HG03457 (cell line): ENCODE measurements at regions not wholly inside any gene's neighbourhood (a gene's known extent, or its start where the extent isn't known, plus 50 kb on each side); places are given as distances from the start of the nearest gene placed in this dataset.

Experiments used
- ATAC-seq: cut with Tn5 transposase; IDR thresholded peaks from one replicate; pipeline ENCODE4 v1.9.1; 2021; ENCODE audit warnings: moderate number of reproducible peaks; ENCODE audit not compliant: unreplicated experiment

DNA sequence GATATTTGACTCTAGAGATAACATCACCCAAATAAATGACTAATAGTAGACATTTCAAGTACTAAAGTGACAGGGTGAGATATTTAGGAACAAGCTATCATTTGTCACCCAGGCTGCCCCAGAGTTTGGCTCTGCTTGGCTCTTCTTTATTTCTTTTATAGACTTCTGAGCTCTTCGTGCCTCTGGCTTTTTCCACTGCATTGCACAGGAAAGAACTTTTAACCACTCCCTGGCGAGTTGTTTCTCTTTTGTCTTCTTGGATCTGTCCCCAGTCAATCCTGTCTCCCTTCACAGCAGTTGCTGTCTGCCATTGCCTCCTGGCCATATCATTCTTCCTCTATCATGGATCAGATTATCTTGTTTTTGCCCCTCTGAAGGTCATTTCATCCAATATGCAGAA is 339.2 kb upstream of the DCBLD2 start:
- no peak for ATAC-seq

DNA sequence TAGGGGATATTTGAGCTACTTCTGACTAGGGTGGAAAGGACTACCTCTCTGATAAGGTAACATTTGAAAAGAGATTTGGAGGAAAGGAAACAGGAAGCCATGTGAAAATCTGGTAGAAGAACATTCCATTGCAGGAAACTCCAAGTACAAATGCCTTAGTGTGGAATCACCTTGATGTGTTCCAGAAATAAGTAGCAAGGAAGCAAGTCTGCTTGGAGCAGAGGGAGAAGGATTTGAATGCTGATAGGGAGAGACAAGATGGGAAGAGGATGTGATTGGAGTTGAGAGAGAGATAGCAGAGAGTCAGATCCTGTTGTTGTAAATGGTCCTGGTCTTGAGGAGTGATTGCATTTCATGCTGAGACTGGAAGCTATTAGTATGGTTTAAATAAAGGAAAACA is 335.1 kb upstream of the DCBLD2 start:
- no peak for ATAC-seq

DNA sequence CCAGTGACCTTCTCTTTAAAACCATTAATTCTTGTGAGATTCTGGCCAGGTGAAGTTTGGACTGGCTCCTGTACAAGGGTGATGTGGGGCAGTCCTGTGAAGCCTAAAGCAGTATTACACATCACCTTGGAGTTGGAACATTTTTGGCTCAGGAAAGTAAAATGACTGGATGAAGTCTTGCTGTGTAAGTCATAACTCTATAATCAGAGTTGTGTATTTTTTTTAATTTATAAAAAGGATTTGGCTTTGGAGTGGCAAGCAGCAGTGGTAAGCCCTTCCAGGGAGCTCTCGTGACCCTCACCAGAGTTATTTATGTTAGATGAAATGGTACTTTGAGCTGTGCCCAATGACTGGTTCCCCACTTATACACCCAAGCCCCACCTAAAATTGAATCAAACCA is 331.2 kb upstream of the DCBLD2 start:
- no peak for ATAC-seq

DNA sequence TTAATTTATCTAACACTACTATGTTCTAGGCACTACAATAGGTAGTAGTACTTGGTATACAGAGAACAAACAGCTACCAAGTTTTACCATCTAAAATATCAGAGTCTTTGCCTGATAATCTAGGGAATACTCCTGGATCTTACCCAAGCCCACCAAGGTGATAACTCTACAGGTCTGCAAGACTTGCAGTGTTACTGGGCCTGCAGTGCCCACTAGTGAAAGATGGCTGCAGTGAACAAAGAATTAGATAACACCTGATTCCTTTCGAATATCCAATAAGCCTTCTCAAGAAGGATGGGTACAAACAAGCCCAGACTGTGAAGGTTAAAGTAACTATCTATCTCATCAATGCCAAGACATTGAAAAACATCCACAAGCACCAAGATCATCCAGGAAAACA is 317.0 kb upstream of the DCBLD2 start:
- ATAC-seq: no peak

DNA sequence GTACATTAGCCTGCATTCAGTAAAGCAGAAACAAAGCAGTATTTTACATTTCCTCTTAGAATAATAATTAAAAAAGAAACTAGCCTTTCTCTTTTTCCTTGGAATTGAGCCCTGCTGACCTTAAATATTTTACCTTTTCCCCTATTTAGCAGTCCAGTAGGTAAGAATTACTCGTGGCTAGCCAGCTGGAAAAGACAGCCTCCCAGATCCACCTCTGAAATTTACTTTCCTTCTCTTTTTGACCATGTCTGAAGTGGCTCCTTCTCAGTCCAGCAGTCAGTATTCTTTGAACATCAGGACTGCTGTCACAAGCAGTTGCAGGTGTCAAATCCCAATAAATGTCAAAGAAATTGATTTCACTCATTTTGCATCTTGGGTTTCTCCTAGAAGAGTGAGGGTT is 311.5 kb upstream of the DCBLD2 start:
- ATAC-seq: no peak

DNA sequence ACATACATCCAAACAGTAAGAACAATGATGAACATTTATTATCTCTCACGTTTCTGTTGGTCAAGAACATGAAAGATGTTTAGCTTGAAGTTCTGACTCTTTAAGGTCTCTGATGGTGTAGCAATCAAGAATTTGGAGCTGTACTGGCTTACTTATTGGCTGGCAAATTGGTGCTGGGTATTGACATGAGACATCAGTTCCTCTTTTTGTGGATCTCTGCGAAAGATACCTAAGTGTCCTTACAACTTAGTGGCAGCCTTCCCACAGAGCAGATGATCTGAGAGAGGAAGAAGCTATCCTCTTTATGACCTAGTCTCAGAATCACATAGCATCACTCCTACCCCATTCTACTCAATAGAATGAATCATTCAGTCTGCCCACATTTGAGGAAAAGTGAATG is 309.8 kb upstream of the DCBLD2 start:
- no peak for ATAC-seq

DNA sequence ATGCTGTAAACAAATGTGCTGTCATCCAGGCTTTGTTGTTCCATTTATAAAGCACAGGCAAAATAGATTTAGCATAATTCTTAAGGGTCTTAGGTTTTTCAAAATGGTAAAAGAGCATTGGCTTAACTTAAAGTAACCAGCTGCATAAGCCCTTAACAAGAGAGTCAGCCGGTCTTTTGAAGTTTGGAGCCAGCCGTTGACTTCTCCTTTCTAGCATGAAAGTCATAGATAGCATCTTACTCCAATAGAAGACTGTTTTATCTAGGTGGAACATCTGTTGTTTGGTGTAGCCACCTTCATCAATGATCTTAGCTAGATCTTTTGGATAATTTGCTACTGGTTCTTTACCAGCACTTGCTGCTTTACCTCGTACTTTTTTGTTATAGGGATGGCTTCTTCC is 297.5 kb upstream of the DCBLD2 start:
- ATAC-seq: no peak

DNA sequence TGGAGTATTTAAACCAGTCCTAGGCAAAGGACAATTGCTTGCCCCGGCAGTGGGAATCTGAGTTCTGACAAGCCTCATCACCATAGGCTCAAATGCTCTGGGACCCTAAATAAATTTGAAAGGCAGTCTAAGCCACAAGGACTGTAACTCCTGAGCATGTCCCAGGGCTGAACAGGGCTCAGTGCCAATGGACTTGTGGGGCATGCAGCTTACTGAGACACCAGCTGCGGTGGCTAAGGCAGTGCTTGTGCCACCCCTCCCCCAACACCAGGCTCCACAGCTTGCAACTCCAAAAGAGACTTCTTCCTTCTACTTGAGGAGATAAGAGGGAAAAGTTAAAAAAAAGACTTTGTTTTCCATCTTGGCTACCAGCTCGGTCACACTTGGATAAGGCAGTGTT is 289.7 kb upstream of the DCBLD2 start:
- no peak for ATAC-seq

DNA sequence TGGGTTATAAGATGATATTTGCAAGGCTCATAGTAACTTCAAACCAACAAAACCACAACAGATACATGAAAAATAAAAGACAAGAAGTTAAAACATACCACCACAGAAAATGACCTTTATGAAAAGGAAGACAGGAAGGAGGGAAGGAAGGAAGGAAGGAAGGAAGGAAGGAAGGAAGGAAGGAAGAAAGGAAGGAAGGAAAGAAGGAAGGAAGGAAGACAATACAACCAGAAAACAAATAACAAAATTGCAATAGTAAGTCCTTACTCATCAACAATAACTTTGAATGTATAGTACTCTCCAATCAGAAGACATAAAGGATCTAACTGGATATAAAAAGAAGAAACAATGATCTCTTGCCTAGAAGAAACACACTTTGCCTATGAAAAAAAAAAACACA is 287.4 kb upstream of the DCBLD2 start:
- no peak for ATAC-seq

DNA sequence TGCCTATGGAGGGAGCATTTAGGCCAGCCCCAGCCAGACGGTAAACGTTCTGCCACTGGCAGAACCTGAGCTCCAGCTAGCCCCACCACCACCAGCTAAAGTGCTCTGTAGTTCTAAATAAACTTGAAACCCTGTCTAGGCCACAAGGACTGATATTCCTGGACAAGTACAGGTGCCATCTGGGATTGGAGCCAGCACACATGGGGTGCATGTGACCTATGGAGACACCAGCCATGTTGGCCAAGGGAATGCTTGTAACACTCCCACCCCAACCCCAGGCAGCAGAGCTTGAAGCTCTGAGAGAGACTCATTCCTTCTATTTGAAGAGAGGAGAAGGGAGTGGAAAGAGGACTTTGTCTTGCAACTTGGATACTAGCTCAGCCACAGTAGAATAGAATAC is 284.5 kb upstream of the DCBLD2 start:
- no peak for ATAC-seq

DNA sequence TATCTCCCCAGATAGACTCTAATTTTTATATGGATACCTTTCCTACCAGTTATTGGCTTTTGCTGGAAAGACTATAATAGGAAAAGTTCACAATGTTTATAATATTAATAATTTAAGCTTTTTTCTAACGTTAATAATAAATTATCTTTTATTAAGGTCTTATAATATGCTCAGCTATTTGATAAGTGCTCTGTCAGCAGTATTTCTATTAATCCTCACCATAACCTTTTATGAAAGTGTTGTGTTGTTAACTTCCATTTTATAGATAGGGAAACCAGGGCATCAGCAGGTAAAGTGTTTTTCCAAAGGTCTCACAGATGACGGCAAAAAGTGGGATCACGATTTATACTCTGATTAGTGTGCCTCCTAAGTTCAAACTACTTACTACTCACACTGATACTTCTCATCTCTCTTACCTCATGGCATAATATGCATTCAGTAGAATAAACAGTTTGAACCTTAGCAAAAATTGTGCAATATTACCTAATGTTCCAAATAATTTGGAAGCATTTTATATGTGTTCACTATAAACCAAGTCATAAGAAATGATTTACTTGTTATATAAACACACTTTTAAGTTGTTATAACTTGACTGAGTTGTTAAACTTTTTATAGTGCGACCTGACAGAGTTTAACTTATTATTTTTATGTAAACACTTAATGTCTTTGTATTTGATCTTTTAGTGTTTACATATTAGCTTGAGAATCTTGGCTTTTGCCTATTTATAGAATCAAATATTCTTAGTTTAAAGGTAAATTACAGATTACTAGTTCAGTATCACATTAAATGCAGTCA is 274.9 kb upstream of the DCBLD2 start:
- ATAC-seq: no peak

DNA sequence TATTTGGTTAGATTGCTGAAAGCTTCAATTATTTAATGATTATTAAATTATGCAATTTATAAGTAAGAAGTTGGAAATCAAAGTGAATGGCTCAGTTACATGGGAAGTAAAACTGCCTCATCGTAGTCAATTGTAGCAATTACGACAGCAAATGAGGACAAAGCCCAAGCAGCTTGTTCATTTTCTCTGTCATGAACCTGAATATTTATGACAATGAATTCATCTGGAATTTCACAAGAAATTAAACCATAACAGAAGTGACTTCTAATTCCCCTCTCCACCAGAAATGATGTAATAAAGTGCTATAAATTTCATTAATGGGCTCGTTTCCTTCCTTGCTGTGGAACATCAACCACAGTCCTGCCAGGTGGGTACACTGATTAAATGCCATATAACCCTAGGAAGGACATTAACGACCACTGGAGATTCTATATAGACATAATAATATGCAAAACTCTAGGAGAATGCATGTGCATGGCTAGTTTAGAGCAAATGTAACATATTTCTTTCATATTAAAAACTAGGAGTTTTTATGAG is 273.8 kb upstream of the DCBLD2 start:
- no peak for ATAC-seq

DNA sequence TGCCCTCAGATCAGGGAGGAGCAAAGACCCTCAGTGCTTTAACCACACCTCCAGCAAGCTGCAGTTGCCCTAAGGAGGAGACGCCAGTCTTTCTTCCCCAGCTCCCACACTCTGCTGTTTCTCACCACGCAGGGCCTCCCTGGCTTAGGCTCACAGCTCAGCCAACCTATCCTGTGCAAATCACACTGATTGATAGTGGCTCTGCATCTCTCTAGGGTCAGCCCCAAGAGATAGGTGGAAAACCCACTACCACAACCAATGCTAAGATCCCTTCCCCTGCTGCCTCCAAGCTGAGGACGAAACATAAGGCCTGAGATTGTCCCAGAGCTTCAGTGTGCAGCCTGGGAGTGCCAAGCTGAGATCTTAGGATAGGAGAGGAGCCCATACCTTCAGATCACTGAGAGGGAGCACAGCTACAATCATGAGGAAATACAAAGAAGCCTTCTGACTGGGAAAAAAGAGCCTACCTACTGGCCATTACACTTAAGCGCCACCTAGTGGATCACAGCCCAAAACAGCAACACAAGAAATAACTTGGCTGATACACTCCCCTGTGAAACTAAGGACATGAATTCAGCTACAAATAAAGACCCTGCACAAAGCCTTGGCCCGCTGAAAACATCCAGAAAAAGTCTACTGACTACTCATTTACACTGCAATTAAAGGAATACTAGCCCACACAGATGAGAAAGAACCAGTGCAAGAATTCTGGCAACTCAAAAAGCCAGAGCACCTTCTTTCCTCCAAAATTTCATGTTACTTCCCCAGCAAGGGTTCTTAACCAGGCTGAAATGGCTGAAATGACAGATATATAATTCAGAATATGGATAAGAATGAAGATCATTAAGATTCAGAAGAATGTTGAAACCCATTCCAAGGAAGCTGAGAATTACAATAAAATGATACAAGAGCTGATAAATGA is 271.5 kb upstream of the DCBLD2 start:
- ATAC-seq: no peak

DNA sequence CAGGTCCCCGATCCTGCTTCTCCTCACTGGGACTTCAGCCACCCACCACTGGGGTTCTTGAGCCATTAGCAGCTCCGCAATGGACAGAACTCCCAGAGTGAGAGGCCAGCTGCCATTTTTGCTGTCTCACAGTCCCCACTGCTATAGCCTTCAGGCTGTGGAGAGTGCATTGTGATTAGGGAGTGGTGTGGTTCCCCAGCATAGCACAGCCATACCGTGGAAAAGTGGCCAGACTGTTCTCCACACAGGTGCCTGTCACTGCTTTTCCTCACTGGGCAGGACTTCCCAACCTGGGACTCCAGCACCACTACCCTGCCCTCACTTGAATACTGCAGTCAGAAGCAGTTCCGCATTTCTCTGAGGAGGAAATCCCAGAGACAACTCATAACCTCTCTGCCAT is 270.3 kb upstream of the DCBLD2 start:
- ATAC-seq: no peak

DNA sequence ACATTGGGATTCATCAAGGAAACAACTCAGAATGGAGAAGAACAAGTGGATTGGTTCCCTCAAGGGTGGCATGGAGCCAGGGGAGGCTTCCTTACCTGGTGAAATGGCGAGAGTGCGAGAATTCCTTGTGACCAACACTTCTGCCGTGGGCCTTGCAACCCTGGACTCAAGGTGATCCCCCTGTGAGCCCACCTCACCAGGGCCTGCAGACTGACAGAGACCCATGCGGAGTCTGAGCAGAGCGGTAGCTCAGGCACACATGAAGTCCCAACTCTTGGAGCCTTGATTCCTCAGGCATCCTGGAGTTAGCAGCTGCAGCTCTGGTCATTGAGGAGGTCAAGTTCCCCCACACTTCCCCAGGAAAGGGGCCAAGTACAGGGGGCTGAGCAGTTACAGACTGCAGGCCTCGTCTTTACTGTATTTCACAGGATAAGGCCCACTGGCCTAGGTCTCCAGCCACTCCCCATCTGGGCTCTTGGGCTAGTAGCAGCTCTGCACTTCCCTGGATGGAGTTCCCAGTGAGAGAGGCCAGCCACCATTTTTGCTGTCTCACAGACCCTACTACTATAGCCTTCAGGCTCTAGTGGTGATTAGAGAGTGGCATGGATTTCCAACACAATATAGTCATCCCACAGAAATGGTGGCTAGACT is 269.5 kb upstream of the DCBLD2 start:
- no peak for ATAC-seq

DNA sequence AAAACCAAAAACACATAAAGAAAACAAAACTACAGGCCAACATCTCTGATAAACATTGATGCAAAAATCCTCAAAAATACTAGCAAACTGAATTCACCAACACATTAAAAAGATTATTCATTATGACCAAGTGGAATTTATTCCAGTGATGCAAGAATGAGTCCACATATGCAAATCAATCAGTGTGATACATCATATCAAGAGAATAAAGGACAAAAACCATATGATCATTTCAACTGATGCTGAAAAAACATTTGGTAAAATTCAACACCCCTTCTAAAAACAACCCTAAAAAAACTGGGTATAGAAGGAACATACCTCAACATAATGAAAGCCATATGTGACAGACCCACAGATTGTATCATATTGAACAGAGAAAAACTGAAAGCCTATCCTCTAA is 265.6 kb upstream of the DCBLD2 start:
- no peak for ATAC-seq

DNA sequence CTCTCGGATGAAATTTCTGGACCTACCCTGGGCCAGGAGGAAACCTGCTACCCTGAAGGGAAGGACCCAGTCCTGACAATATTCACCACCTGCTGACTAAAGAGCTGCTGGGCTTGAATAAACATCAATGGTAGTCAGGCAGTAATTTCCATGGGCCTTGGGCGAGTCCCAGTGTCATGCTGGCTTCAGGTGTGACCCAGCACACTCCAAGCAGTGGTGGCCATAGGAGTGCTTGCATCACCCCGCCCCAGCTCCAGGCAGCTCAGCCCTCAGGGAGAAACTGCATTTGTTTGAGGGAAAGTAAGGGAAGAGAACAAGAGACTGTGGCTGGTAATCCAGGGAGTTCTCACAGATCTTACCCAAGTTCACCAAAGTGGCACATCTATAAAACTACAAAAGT is 261.8 kb upstream of the DCBLD2 start:
- no peak for ATAC-seq

DNA sequence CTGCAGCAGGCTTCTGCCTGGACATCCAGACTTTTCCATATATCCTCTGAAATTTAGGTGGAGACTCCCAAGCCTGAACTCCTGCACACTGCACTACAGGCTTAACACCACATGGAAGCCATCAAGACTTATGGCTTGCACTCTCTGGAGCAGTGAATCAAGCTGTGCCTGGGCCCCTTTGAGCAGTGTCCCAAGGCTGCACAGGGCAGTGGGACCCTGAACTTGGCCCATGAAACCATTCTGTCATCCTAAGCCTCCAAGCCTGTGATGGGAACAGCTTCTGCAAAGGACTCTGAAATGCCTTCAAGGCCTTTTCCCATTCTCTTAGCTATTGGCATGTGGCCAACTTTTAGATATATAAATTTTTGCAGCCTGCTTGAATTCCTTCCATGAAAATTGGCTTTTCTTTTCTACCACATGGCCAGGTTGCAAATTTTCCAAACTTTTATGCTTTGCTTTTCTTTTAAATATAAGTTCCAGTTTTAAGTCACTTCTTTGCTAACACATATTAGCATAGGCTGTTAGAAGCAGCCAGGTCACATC is 257.8 kb upstream of the DCBLD2 start:
- ATAC-seq: no peak

DNA sequence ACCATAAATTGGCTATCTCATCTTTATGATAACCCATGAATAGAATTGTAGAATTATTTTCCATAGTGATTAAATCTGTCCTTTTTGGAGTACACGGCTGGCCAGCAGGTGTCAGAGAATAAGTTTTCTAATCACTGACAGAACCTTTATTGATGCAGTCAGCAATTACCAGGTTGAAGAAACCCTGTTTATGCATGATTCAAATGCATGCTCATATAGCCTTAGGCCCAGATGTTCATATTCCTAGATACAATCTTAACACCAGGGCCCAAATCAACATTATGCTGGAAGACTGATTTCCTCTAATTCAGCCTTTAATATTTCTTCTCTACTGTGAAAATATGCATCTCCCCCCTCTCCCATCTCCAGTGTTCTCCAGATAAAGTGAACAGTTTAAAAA is 243.5 kb upstream of the DCBLD2 start:
- no peak for ATAC-seq

DNA sequence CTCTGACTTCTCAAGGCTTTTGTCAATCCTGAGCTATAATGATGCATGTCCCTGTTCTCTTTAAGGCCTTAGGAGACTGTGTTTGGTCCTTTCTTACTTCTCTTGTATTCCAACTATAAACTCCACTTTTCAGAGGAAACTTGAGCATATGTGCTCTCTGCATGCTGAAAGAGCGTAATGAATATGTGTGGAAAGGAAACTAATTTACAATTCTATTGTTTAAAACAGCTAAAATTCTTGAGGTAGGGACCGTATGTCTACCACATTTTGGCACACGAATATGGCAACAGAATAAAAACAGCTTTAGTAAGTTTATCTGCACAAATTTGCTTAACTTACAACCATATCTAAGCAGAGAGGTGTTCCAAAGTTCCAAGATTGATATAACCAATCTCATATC is 242.0 kb upstream of the DCBLD2 start:
- no peak for ATAC-seq

DNA sequence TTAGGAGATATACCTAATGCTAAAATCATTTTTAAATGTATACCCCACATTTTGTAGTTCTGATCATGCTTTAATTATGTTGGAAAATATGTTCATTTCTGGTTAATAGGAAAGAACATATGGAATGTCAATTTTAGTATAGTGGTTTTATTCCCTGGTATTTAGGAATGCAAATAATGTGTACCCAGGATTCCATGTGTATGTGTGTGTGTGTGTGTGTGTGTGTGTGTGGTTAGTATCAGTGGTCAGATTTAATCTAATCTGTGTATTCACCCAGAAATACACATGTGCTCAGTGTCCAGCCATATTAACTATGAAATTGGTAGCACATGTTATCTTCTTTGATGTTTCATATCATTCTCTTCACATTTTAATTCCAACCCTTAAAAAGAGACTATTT is 233.5 kb upstream of the DCBLD2 start:
- ATAC-seq: no peak
